Body of pancreas (tissue), 4 donors: ENCODE measurements at regions not wholly inside any gene's neighbourhood (a gene's known extent, or its start where the extent isn't known, plus 50 kb on each side); places are given as distances from the start of the nearest gene placed in this dataset.

ENCODE experiments used
- ATAC-seq: fragments of 150-250 bp; one replicate; pipeline ENCODE4 v1.9.1; 2016
- DNase-seq, 4 donors: peaks; one replicate each; pipeline ENCODE4 v3.0.0-alpha.2; 2019
- H3K27ac ChIP-seq, 4 donors: fragments of 200-600 bp; sonication (generic); 1 replicate in 3 of 4; 2 replicates in 1 of 4; pipeline versions ENCODE4 v1.5.1 to v1.6.1; 2016 to 2019; ENCODE audit warnings: mild to moderate bottlenecking in 1 of 4, mixed read lengths in 1 of 4, moderate library complexity in 1 of 4
- H3K27me3 ChIP-seq, 2 donors: fragments of 200-600 bp; sonication (generic); one replicate each; pipeline ENCODE4 v1.6.0; 2016; ENCODE audit warnings: mild to moderate bottlenecking in 1 of 2
- H3K36me3 ChIP-seq, 2 donors: fragments of 200-600 bp; sonication (generic); replicated peaks in 1 of 2; 2 replicates each; pipeline ENCODE4 v1.5.1; 2016; ENCODE audit warnings: low read depth in 2 of 2; ENCODE audit not compliant: insufficient read depth in 1 of 2
- H3K4me1 ChIP-seq: fragments of 200-600 bp; sonication (generic); one replicate; pipeline ENCODE4 v1.6.0; 2016
- H3K4me3 ChIP-seq, 2 donors: fragments of 200-600 bp; sonication (generic); 1 replicate in 1 of 2; 2 replicates in 1 of 2; pipeline ENCODE4 v1.5.1; 2016 to 2019
- H3K9me3 ChIP-seq, 3 donors: fragments of 200-600 bp; sonication (generic); 1 replicate in 2 of 3; 2 replicates in 1 of 3; pipeline ENCODE4 v1.5.1; 2016
- POLR2A ChIP-seq, 3 donors: fragments of 450-650 bp; IDR thresholded peaks; one replicate each; pipeline ENCODE4 v1.6.1; 2016; ENCODE audit warnings: antibody characterized with exemption in 3 of 3, mild to moderate bottlenecking in 2 of 3
- WGBS, 2 donors: methylation state at CpG; one replicate each; pipeline ENCODE4 v1.1.5; 2017; 5-methylcytosine and 5-hydroxymethylcytosine counted together
- intact Hi-C: fragments of 100-400 bp; cut with DNase I; formaldehyde crosslinking; loops from one replicate; pipeline ENCODE4 v1.15.1; 2023
- TF ChIP-seq, protein P1 (sequence below), 7 experiments: fragments of 450-650 bp in 4 of 7; fragments of 200-600 bp in 3 of 7; sonication (generic) in 3 of 7; IDR thresholded peaks; one replicate each; pipeline ENCODE4 v1.5.1; 2016 to 2019; ENCODE audit warnings: antibody characterized with exemption in 7 of 7

DNA sequence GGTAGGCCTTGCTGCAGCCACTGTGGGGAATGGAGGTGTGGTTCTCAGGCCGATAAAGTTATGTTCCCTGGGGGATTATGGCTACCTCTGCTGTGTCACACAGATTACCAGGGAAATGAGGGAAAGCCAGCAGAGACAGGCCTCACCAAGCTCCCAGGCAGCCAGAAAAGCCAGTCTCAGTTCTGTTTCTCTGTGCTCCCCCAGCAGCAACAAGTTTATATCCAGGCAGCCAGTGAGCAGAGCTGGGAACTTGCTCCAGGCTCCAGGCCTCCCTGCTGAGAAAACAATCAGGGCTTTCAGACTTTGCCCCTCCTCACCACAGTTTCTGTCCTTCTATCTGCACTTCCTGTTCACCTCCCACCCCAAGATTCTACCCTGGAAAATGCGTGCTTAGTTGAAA, 596.6 kb upstream of the GYPC start:
- H3K27me3 ChIP-seq = no peaks in the 10 kb centered on the region
- no peak overlapping the region for H3K27ac ChIP-seq
- intact Hi-C loops = no loop called here
- no peak overlapping the region for H3K4me3 ChIP-seq
- no peak for TF ChIP-seq POLR2A (IDR thresholded peaks at IDR 0.05)
- TF ChIP-seq, protein P1, sequence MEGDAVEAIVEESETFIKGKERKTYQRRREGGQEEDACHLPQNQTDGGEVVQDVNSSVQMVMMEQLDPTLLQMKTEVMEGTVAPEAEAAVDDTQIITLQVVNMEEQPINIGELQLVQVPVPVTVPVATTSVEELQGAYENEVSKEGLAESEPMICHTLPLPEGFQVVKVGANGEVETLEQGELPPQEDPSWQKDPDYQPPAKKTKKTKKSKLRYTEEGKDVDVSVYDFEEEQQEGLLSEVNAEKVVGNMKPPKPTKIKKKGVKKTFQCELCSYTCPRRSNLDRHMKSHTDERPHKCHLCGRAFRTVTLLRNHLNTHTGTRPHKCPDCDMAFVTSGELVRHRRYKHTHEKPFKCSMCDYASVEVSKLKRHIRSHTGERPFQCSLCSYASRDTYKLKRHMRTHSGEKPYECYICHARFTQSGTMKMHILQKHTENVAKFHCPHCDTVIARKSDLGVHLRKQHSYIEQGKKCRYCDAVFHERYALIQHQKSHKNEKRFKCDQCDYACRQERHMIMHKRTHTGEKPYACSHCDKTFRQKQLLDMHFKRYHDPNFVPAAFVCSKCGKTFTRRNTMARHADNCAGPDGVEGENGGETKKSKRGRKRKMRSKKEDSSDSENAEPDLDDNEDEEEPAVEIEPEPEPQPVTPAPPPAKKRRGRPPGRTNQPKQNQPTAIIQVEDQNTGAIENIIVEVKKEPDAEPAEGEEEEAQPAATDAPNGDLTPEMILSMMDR (IDR thresholded peaks at IDR 0.05) = no peak
- ATAC-seq (no peak), DNase-seq (no peak)
- H3K9me3 ChIP-seq = peaks cover 0 to 8% (median 0%) of the 10 kb centered on the region in 3 donors
- no peaks in the 10 kb centered on the region for H3K4me1 ChIP-seq
- 33 to 42% methylated on average over 2 of the region's 2 CpGs for WGBS, 2 donors
- H3K36me3 ChIP-seq = no peaks in the 10 kb centered on the region

DNA sequence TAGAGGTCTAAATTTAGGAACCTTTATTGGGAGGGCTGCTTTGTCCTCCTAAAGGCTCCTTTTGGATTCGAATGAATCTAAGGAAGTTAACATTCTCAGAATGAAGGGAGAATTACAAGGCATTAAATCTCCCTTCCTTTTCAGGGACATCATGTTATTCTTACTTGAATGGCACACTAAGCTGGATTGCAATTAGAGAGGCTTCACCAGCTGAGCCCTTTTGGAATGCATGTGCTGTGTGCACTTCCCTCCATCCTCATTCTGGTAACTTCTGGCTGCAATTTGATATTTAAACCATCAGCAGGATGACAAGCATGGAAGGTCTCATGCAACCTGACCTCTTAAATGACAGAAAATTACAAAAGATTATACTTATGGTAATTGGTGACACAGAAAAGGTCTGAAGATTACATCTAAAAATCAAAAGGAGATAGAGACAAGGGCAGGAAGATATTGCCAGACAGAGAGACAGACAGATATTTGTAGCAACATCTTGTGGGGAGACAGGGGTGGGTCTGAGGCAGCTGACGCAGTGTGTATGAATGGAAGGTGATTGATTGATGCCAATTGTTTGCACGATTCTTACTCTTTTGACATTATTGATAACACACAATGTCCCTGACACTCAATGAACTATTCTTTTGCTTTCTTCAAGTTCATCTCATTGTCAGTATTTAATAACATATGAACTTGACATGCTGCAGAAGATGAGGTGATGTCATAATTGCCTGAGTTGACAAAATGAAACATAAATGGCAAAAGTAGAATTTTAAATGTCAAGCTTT, 570.8 kb upstream of the GYPC start:
- no peaks in the 10 kb centered on the region for H3K4me1 ChIP-seq
- no peak overlapping the region for H3K4me3 ChIP-seq
- intact Hi-C loops = no loop called here
- 21 to 34% methylated on average over 3 of the region's 3 CpGs for WGBS, 2 donors
- H3K9me3 ChIP-seq = no peaks in the 10 kb centered on the region
- H3K27me3 ChIP-seq = no peaks in the 10 kb centered on the region
- no peak for ATAC-seq
- H3K27ac ChIP-seq = no peak overlapping the region
- TF ChIP-seq, protein P1 (IDR thresholded peaks at IDR 0.05) = no peak
- TF ChIP-seq POLR2A (IDR thresholded peaks at IDR 0.05) = no peak
- H3K36me3 ChIP-seq = no peaks in the 10 kb centered on the region
- DNase-seq = no peak

DNA sequence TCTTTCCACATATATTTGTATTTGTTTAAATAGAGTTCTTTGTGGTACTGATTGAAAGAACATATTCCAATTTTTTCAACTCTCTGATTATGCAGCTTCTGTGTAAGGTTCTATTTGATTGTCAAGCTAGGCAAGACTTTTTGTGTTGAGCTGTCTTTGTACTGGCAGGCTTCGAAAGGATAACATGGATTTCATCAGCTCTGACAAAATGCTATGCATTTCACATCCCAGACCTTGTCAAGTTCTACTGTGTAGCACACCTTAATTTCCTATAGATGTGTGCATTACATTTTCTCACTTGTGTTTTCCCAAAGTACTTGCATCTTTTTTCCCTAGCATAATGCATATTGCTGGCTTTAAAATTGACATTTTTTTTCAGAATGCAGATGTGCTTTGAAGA, 555.0 kb upstream of the GYPC start:
- ATAC-seq = no peak
- H3K4me1 ChIP-seq = no peaks in the 10 kb centered on the region
- WGBS, 2 donors = 52 to 62% methylated on average over 1 of the region's 1 CpG
- H3K27ac ChIP-seq = no peak overlapping the region
- TF ChIP-seq POLR2A (IDR thresholded peaks at IDR 0.05) = no peak
- no peak overlapping the region for H3K4me3 ChIP-seq
- H3K9me3 ChIP-seq = no peaks in the 10 kb centered on the region
- DNase-seq = no peak
- H3K27me3 ChIP-seq = no peaks in the 10 kb centered on the region
- intact Hi-C loops = no loop called here
- no peaks in the 10 kb centered on the region for H3K36me3 ChIP-seq

DNA sequence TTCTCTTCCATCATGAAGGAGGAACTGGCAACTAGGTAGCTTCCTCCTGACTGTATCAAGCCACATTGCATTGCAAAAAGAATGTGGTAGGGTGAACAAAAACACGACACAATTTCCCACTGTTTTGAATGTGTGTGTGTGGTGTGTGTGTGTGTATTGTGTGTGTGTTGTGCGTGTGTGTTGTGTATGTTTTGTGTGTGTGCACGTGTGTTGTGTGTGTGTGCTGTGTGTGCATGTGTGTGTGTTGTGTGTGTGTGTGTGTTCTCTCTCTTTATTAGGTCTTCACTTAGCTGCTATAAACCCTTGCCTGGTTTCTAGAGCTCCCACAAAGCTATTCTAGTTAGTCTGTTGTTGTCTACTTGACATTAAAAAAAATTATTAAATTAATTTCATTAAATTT, 550.0 kb upstream of the GYPC start:
- no peaks in the 10 kb centered on the region for H3K9me3 ChIP-seq
- no peaks in the 10 kb centered on the region for H3K27me3 ChIP-seq
- 57 to 60% methylated on average over 3 of the region's 3 CpGs for WGBS, 2 donors
- no peaks in the 10 kb centered on the region for H3K4me1 ChIP-seq
- no peak overlapping the region for H3K27ac ChIP-seq
- ATAC-seq (no peak), DNase-seq (no peak)
- intact Hi-C loops = no loop called here
- no peak overlapping the region for H3K4me3 ChIP-seq
- TF ChIP-seq, protein P1 (IDR thresholded peaks at IDR 0.05) = no peak
- TF ChIP-seq POLR2A (IDR thresholded peaks at IDR 0.05) = no peak
- no peaks in the 10 kb centered on the region for H3K36me3 ChIP-seq

DNA sequence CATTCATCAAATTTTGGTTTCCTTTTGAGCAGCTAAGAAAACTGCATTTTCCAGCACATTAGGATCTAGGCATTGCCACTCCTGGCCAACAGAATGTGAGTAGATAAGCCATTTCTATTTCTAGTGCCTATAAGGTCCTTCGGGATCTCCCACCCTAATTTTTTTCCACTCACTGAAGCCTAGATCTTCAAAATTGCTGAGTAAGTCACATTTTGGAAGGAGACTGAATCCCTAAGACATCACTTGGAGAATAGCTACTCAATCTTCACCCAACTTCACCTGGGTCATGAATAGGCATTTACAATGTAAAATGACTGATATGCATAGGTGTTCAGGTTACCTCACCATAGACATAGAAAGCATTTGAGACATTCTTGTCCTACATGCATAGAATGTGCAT, 548.1 kb upstream of the GYPC start:
- Histone ChIP-seq H3K4me3 (no peak overlapping the region), H3K4me1 (no peaks in the 10 kb centered on the region), H3K27ac (no peak overlapping the region), H3K9me3 (no peaks in the 10 kb centered on the region), H3K36me3 (no peaks in the 10 kb centered on the region), H3K27me3 (no peaks in the 10 kb centered on the region)
- TF ChIP-seq POLR2A (IDR thresholded peaks at IDR 0.05) = no peak
- TF ChIP-seq, protein P1 (IDR thresholded peaks at IDR 0.05) = no peak
- 30 to 82% methylated on average over 1 of the region's 1 CpG for WGBS, 2 donors
- no peak for ATAC-seq
- intact Hi-C loops = no loop called here
- no peak for DNase-seq
